ENCODE measurements at regions not wholly inside any gene's neighbourhood (a gene's known extent, or its start where the extent isn't known, plus 50 kb on each side); places are given as distances from the start of the nearest gene placed in this dataset.
A peak's percentile ranks its signal among the peaks of the same experiment; 100 is the strongest.

DNA sequence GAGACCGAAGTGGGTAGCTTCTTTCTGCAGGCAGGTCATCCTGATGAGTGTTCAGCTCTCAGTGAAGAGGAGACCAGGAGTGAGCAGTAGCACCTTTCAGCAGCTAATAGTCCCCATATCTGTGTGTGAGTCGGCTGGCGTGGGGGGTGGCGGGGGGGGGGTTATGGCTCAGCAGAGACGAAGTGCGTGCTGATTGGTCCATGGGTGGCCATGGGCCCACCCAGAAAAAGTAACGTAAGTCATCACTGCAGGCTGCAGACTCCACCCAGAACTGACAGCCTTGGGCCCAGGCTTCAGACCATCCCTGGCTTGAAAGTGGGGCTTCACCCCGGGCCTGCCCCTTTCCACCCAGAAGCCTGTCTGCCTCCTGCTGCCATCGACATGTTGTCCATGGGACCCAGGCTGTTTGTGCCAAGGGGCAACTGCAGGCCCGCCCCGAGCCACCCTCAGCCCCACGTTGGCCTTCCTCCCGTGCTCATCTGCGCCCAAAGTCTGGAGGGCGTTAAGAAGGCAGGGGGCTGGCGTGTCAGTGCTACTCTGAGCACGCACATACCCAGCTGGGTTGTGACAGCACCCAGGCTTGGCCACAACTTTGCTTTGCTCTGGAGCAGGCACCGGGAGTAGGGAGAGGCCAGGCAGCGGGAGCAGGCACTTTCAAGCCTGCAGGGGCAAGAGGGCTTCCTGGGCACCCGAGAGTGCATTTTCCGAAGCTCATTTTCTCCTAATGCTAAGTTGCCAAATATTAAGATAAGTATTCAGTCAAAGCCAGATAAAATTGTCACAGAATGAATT is 511.7 kb upstream of the CDIN1 start:
- intact Hi-C loops (cut with micrococcal nuclease) = no loop called here
- DNase-seq = no peak

DNA sequence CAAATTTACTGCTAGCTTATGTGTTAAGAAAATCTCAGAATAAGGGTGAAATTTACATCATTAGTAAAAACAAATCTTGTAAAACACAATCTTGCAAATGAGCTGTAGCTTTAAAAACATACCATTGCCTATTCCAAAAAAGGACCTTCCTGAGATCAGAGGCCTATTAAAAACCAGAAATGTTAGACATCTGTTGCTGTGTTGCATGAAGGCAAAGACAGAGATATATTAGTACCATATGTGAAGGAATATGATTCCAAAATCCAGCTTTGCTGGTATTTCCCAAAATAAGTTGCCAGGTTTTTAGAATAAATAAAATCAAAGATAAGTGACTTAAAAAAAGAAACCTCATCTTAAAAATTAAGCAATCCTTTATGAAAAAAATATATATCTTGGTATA is 504.1 kb upstream of the CDIN1 start:
- intact Hi-C loops (cut with micrococcal nuclease) = no loop called here
- ATAC-seq (no peak), DNase-seq (no peak)

More for the DNA sequence above, 511.7 kb upstream of the CDIN1 start:
- no peak for ATAC-seq

DNA sequence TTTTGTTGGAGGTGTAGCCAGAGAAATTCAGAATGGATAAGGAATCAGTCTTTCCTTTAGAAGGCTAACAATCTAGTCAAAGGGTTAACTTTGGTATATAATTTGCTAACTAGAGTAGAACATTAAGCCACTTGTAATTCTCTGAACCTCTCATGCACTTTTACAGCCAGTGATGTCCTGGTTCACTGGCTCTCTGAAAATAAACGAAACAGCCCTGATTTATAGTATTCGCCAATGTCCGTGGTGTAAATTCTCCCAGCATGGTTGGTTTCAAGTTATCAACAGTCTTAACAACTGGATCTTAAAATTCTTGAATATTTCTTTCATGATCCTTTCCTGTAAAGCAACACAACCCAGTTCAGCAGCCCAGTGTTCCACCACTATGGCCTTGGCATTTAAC is 500.4 kb upstream of the CDIN1 start:
- DNase-seq = no peak
- ATAC-seq = no peak
- intact Hi-C loops (cut with micrococcal nuclease) = no loop called here

DNA sequence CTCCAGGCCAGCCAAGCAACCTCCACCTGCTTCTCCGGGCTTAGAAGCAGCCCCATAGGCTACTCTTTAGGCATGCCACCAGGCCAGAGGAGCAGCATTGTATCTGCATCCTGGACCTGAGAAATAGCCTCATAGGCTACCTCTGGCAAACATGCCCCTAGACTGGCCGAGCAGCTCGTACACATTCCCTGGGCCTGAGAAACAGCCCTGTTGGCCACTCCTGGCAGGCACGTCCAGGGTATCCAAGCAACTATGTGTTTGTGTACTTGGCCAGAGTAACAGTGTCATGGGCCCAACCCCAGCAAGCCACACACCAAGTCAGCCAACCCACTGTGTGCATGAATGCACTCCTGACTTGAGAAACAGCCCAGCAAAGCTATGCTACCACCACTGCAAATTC is 498.7 kb upstream of the CDIN1 start:
- DNase-seq (peak; percentile 46), ATAC-seq (peak; percentile 99)
- intact Hi-C loops (cut with micrococcal nuclease) = no loop called here

DNA sequence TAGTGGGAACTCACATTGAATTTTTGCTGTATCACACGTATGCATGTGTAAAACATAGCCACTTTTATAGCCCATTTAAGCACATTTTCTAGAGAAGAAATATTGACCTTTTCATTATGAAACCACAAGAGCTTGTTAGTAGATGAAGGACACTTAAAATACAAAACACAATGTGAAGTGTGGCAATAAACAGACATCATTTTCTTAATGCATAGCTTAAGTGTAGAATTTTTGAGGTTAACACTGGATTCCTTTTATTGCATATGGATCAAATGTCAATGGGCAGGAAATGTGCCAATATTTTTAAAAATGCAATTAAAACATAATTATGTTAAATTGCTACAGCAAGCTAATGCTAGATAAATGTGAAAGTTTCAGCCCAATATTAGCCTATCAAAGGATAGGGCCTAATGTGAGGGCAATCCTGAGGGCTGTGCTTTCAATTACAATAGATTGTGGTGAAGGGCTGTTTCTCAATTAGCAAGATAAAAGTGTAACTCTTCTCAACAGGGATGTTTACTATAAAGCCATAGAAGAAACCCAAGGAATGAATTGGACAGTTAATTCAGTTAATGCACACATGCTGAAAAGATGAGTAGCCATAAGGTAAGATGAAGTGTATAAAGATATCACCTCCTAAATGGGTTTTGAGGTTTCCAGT is 489.0 kb upstream of the CDIN1 start:
- DNase-seq = no peak
- intact Hi-C loops (cut with micrococcal nuclease) = no loop called here
- no peak for ATAC-seq

DNA sequence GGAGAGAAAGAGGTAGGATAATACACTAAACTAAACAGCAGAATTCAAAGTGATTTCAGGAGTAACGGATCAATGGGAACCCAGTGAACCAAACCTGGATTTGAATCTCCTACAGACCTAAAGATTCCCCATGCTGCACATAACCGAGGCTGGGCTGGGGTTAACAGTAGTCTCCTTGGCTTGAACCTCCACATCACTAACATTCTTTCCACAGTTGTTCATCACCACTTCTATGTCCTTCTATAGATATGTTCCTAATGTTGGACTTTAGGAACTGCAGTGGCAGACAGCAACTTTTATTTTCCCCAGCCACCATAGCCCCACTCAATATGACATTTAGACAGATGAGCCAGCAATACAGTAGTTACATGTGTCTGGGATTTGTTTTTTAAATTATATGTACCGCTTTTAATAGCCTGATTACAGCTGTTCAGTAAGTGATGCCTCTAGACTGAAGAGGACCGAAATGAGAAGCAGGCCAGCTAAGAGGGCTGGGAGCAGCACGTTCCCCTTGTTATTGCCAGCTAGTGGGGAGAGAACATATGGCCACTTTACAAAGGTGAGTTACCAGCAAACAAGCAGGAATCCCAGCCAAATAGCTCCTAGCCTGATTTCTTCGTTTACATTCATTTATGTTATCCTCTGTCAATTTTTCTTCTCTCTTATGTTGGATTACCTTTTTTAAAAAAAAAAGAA is 472.6 kb upstream of the CDIN1 start:
- peak; percentile 21 for DNase-seq
- ATAC-seq = peak; percentile 96

DNA sequence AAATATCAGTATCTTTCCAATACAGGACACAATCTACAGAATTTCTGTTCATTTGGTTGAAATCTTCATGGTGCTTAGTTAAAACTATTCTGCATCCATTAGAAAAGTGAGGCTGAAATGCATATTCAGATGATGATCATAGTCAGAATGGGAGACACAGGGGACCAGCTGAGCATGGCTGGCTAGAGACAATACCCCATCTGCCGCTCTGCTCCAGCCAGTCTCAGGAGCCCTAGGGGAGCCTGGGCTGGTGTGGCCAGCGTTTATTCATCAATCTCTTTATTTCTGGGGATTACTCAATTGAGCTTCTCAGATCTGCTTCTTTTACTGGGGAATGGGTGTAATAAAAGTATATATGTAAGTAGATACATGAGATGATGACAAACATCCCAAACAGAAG is 470.9 kb upstream of the CDIN1 start:
- intact Hi-C loops (cut with micrococcal nuclease) = no loop called here
- ATAC-seq = no peak
- DNase-seq = no peak

More for the DNA sequence above, 472.6 kb upstream of the CDIN1 start:
- intact Hi-C loops (cut with micrococcal nuclease) = no loop called here

DNA sequence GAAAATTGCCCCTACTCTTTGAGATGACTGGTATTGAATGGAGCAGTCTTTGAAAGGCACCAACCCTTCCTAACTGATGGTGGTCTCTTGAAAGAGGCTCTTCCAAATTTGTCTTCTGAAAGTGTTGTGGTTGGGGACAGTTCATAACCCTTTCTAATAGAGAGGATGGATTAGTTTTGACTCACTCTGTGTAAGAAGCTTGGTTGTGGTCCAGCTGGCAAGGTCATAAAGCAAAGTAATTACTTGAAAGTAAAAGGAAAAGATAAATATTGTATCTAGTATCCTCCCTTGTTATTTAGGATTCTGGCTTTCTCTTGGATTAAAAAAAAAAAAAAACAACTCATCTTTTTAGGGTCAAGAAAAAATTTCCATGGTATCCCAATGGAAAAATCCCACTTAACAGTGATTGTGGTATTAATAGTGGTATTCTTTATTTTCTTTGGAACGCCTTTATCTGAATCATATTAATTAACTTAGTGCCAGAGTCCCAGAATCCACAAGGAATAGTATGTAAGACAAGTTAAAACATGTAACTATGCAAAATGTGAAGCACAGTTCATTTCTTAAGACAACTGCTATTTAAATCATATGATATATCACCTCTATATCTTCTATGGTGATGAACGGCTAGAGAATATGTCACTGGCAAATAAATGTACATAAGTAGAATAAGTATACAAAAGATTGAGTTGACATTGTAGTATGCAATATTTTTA is 469.3 kb upstream of the CDIN1 start:
- DNase-seq (no peak), ATAC-seq (no peak)
- intact Hi-C loops (cut with micrococcal nuclease) = no loop called here

DNA sequence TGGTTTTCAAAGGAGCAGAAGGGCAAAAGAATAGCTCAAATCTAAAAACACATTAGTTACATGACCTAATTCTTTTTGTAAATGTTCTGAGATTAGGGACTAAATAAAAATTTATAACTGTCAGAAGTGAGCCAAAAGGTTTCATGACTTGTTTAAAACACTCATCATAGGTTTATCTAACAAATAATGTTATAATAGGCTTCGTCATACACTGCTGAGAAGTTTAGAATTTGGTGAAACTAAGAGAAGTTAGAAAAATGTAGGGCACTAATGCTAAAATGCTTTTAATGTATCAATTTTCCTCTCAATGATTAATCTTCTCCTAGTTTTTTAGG is 468.8 kb upstream of the CDIN1 start:
- intact Hi-C loops (cut with micrococcal nuclease) = no loop called here
- ATAC-seq (no peak), DNase-seq (no peak)

DNA sequence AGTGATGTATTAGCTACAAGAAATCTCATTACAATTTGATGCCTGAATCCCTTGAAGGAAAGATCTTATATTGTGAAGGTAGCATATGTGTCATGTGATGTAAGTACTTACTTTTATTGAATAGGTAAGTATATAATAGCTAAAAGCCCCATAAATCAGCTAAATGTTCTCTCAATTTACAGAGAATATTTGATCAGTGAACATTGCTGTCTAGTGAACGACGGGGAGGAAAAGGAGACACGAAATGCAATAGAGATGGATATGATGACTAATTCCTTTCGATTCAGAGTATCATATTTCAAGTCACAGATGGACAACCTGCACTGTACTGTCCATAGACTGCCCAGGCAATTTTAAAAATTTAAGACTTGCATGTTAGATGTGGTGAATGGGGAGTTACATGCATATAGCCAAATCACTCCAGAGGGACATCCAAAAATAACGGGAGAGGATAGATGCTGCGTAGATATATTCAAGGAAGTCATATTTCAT is 462.1 kb upstream of the CDIN1 start:
- DNase-seq = no peak
- no peak for ATAC-seq
- intact Hi-C loops (cut with micrococcal nuclease) = no loop called here

DNA sequence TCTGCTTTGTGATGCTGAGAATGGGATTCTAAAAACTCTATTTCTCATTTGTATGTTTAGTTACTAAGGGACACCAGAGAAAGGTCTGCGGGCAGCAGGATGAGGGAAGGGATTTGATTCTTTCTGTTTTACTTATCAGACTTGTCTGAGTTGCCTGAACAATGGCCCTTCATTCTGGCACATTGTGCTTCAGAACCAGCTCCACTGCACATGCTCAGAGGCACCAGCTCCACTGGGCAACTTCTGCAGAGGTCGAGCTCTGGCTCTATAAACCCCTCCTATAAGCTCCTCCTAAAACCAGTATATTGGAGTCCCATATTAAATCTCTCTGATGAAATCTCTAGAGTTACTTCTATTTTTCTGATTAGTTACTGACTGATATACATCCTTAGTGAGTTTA is 453.2 kb upstream of the CDIN1 start:
- no peak for ATAC-seq
- intact Hi-C loops (cut with micrococcal nuclease) = no loop called here
- DNase-seq = no peak

DNA sequence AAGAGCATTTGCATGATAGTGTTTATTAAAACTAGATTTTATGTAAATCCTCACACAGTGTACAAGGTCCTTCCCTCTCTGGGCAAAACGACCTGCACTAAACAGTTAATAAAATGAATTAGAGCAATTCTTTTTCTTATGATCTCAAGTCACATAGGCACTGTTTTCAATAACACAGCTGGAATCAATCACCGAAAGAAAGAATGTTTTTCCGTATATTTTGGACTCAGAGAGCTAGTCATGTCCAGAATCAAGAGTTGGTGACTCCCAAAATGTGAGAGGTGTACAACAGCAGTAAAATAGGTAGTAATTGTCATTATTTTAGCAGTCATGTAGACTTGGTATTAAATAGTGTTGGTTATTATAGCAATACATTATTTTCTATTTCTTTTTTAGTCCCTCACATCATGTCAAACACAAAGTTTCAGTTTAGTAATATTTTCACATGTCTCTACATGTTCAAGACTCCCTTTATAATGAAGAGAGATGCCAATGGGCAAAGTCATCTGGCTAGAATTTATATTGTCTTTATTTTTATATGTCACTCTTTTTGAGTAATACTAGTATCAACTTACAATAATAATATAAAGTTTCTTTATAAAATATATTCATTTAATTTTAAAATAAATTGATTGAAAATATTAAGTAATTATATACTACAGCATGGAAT is 448.6 kb upstream of the CDIN1 start:
- intact Hi-C loops (cut with micrococcal nuclease) = no loop called here
- ATAC-seq (no peak), DNase-seq (no peak)

DNA sequence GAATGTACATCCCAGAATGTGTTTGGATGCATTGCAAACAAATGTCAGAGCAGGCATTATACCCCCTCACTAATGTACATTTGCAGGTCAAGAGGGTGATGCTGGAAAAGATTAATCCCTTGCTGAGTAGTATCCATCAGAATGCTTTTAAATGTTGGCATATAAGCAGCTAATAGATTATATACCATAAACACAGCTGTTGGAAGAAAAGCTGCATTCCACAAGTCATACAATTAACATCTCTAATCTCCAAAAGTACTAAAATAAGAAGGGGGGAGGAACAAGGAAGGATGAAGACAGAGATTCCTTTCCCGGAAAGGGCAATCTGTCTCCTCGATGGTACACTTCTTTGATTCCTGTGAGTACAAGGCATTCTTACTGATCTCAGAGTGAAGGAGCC is 445.7 kb upstream of the CDIN1 start:
- intact Hi-C loops (cut with micrococcal nuclease) = no loop called here
- DNase-seq = no peak
- no peak for ATAC-seq

DNA sequence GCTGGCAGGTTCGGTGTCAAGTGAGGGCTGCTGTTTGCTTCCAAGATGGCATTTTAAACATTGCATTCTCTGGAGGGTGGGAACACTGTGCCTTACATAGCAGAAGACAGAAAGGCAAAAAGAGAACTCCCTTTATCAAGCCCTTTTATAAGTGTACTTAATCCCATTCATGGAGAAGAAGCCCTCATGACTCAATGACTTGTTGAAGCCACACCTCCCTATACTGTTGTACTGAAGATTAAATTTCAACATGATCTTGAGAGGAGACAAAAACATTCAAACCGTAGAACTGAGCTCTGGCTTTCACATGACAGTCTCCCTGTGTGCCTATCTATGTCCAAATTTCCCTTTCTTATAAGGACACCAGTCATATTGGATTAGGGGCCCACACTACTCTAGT is 443.4 kb upstream of the CDIN1 start:
- intact Hi-C loops (cut with micrococcal nuclease) = no loop called here
- ATAC-seq = no peak
- DNase-seq = no peak

DNA sequence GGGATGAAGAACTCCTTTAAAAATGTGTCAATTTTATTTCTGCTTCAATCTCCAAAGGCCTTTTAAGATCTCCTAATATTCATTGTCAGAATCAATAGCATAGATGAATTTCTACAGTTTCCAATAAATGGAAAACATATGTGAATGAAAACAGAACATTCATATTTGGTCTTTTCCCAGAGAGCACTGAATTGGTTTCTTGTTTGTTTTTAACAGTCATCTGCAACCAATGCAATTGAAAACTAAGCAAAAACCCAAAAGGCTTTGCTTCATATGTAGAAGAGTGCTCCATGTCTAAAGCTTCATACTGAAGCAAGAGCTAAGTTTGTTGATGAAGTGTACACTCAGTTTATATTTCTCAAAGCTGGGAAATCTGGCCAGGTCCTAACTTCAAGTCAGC is 426.5 kb upstream of the CDIN1 start:
- no peak for DNase-seq
- intact Hi-C loops (cut with micrococcal nuclease) = no loop called here
- no peak for ATAC-seq

DNA sequence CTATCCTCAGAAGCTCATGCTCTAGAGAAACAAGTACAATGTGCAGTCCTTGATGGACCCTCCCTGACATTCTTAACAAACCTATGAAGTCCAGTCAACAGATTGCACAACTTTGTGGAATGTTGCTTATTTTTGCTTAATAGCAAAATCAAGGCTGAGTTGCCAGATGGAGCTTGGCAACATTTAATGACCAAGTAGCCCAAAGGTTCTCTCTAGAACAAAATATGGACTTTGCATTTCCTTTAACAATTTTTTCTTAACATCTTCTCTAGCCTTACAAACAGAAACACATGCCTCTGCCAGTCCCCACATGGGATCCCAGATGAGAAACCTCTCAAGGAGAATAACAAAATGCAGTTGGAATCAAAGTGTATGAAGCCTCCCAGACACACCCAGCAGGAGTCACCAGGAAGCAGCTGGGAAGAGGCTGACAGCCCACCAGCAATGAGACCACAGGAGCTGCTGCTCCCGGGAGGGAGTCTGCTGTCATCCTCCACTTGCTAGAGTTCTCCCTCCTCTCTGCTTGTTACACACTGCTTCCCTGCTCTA is 422.5 kb upstream of the CDIN1 start:
- intact Hi-C loops (cut with micrococcal nuclease) = no loop called here
- ATAC-seq = peak; percentile 85
- DNase-seq = peak; percentile 49

DNA sequence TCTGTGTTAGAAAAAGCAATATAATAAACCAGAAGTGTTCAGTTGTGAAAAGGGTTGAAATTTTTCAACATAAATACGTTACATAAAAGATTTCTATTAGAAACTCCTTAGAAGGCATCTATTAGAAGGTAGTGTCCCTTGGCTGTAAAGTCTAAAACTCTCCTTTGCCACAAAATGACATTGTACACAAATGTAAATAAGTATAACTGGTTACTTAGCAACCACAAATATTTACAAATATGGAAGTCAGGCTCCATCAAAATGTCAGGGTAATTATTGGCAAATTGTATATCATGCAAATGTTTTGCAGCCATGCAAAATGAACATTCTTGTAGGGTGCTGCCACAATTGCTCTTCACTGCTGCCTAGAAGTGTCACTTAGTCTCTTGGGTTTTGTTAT is 419.1 kb upstream of the CDIN1 start:
- intact Hi-C loops (cut with micrococcal nuclease) = no loop called here
- ATAC-seq (no peak), DNase-seq (no peak)

DNA sequence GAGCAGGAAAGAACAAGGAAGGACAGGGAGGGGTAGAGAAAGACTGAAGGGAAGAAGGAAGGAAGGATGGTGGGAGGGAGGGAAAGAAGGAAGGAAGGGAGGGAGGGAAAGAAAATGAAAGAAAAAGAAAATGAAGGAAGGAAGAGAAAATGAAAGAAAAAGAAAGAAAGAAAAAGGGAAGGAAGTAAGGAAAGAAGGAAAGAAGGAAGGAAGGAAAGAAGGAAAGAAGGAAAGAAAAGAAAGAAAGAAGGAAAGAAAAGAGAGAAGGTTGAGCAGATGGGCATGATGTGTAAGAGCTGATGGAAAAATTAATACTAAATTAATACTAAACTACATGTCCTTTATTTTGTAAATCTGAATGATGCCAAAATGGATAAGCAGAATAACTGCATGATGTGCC is 418.3 kb upstream of the CDIN1 start:
- ATAC-seq = no peak
- intact Hi-C loops (cut with micrococcal nuclease) = no loop called here
- DNase-seq = no peak

DNA sequence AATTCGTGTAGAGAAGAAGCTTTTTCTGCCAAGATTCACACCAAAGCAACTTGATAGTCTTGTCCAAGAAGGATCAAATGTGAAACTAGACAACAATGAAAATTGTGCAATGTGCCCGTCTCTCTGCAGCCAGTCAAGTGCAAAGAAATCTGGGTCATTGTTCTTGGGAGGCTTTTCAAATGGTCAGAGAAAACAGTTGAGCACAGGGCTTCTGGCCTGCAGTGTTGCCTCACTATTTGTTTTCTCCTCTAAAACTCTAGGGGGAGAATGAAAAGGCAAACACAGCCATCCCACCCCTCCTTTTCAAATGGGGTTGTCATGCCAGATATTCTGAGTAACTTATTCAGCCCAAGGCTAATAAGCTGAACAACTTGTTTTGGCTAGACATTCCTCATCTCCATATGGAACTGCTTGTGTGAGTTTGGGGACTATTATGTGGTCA is 417.6 kb upstream of the CDIN1 start:
- DNase-seq (peak; percentile 27), ATAC-seq (peak; percentile 90)
- intact Hi-C loops (cut with micrococcal nuclease) = no loop called here
